ENCODE measurements at regions not wholly inside any gene's neighbourhood (a gene's known extent, or its start where the extent isn't known, plus 50 kb on each side); places are given as distances from the start of the nearest gene placed in this dataset.

GRCh38 chr7:81630600-81630999 is 139.2 kb downstream of the HGF start:
- no peaks in the 10 kb centered on the region; the same call in 1 of the 2 replicates for H3K9me3 ChIP-seq
- no peaks in the 10 kb centered on the region for H3K36me3 ChIP-seq
- peaks cover 29% of the 10 kb centered on the region for H3K4me1 ChIP-seq
- DNase-seq, result no peak
- no peaks in the 10 kb centered on the region for H3K27me3 ChIP-seq
- H3K4me3 ChIP-seq (ENCODE audit: low read depth, low read length), result no peak overlapping the region
- TF ChIP-seq, protein P1, sequence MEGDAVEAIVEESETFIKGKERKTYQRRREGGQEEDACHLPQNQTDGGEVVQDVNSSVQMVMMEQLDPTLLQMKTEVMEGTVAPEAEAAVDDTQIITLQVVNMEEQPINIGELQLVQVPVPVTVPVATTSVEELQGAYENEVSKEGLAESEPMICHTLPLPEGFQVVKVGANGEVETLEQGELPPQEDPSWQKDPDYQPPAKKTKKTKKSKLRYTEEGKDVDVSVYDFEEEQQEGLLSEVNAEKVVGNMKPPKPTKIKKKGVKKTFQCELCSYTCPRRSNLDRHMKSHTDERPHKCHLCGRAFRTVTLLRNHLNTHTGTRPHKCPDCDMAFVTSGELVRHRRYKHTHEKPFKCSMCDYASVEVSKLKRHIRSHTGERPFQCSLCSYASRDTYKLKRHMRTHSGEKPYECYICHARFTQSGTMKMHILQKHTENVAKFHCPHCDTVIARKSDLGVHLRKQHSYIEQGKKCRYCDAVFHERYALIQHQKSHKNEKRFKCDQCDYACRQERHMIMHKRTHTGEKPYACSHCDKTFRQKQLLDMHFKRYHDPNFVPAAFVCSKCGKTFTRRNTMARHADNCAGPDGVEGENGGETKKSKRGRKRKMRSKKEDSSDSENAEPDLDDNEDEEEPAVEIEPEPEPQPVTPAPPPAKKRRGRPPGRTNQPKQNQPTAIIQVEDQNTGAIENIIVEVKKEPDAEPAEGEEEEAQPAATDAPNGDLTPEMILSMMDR (IDR thresholded peaks at IDR 0.05; ENCODE audit: low read depth, low read length), result no peak

DNA sequence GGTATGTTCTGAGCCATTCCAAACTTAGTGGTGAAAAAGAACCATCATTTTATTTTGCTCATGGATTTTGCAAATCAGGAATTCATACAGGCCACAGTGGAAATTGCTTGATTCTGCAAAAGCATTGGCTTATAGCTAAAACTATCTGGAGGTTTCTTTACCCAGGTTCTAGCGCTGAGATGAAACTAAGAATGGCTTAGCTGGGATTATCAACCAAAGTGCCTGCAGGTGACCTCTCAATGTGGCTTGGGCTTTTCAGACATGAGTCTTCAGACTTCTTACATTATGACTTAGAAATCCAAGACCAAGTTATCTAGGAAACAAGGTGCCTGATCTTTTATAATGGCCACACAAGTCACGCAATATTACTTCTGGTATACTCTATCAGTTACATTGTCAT is 140.1 kb downstream of the HGF start:
- DNase-seq, result no peak
- Histone ChIP-seq H3K4me1 (peaks cover 33% of the 10 kb centered on the region), H3K9me3 (no peaks in the 10 kb centered on the region; the same call in 1 of the 2 replicates), H3K36me3 (no peaks in the 10 kb centered on the region), H3K4me3 (ENCODE audit: low read depth, low read length) (no peak overlapping the region), H3K27me3 (no peaks in the 10 kb centered on the region)
- TF ChIP-seq, protein P1 (IDR thresholded peaks at IDR 0.05; ENCODE audit: low read depth, low read length), result no peak

DNA sequence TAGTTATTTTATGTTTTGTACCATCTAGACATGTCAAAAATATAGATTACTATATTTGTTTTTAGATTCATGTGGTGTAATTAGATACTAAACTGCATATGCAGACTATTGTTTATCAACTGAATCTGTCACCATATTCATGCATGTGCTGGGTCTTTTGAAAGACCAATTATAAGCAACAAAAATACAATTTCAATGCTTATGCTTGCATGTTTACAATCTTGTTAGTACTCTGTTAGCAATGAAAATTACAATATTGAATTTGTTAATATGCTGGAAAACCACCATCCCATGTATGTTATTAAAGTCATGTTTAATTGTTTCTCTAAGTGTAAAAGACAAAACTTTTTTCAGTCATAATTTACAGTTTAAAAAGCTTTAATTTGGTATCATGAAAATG is 140.9 kb downstream of the HGF start:
- no peaks in the 10 kb centered on the region for H3K36me3 ChIP-seq
- DNase-seq, result no peak
- H3K27me3 ChIP-seq, result no peaks in the 10 kb centered on the region
- peaks cover 40% of the 10 kb centered on the region for H3K4me1 ChIP-seq
- H3K4me3 ChIP-seq (ENCODE audit: low read depth, low read length), result no peak overlapping the region
- TF ChIP-seq, protein P1 (IDR thresholded peaks at IDR 0.05; ENCODE audit: low read depth, low read length), result no peak
- no peaks in the 10 kb centered on the region; the same call in 1 of the 2 replicates for H3K9me3 ChIP-seq

DNA sequence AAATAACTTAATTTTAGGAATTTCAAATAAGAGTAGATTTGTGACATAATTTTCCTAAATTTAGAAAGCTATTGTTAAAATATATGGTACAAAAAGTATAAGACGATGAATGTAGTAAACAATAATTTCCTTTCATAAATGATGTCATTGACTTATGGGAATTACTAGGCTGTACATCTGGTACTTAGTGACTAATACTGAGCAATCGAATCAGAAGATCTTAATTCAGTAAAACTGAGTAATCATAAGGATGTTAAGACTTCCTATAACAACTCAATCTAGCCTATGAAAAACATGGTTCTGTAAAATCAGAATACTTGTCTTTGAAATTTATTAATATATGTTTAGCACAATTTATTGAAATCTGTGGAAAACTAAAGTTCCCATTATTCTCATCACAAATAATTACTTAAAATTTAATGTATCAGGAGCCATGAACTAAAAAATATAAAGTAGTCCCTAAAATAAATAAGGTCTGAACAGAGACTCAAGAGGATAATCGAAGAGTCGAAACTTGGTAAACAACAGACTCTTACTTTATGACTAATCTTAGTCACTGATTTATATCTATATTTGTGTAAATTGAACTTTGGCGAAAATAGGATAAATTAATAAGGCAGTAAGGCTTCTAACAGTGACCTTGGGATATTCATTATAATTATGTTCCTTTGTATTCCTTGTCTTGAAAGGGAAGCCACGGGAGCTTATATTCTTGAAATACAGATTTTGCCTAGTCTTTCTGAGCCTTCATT is 142.1 kb downstream of the HGF start:
- peaks cover 47% of the 10 kb centered on the region for H3K4me1 ChIP-seq
- no peak for DNase-seq
- no peaks in the 10 kb centered on the region; the same call in 1 of the 2 replicates for H3K9me3 ChIP-seq
- no peaks in the 10 kb centered on the region for H3K36me3 ChIP-seq
- no peak overlapping the region for H3K4me3 ChIP-seq (ENCODE audit: low read depth, low read length)
- no peaks in the 10 kb centered on the region for H3K27me3 ChIP-seq
- TF ChIP-seq, protein P1 (IDR thresholded peaks at IDR 0.05; ENCODE audit: low read depth, low read length), result no peak

DNA sequence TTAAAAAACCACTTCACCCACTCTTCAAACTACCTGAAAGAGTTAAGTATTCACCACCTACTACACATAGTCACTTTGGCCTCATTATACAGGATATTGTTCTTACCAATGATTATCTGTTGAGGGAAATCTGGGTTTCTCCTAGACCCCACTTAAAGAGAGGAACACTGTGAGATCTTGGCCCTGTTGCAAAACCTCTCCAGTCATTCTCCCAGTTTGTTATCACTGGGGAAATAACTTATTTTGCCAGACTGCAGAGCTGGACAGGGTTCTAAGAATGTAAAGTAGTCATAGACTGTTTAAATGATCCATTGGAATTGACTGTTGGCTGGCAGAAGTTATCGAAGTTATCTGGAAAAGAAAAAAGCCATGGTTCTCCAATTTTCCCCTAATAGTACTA is 143.8 kb downstream of the HGF start:
- no peak overlapping the region for H3K4me3 ChIP-seq (ENCODE audit: low read depth, low read length)
- H3K9me3 ChIP-seq, result no peaks in the 10 kb centered on the region; the same call in 1 of the 2 replicates
- TF ChIP-seq, protein P1 (IDR thresholded peaks at IDR 0.05; ENCODE audit: low read depth, low read length), result no peak
- DNase-seq, result no peak
- H3K36me3 ChIP-seq, result no peaks in the 10 kb centered on the region
- H3K27me3 ChIP-seq, result no peaks in the 10 kb centered on the region
- peaks cover 47% of the 10 kb centered on the region for H3K4me1 ChIP-seq

Measured in BE2C (cell line).